Ovary (tissue), 3 donors: ENCODE measurements at regions not wholly inside any gene's neighbourhood (a gene's known extent, or its start where the extent isn't known, plus 50 kb on each side); places are given as distances from the start of the nearest gene placed in this dataset.

ENCODE experiments used
- EP300 ChIP-seq: sonication (generic); formaldehyde crosslinking; IDR thresholded peaks from one replicate; pipeline ENCODE4 v1.6.1; 2017; ENCODE audit warnings: antibody characterized with exemption
- TF ChIP-seq, protein P1 (sequence below), 3 donors: fragments of 450-650 bp in 2 of 3; fragments of 200-600 bp in 1 of 3; IDR thresholded peaks; one replicate each; pipeline versions ENCODE4 v1.5.1 to v1.8.0; 2016 to 2022; ENCODE audit warnings: antibody characterized with exemption in 3 of 3, mild to moderate bottlenecking in 1 of 3
- donor health status: DM: no; HTN: no; CAD: no.

DNA sequence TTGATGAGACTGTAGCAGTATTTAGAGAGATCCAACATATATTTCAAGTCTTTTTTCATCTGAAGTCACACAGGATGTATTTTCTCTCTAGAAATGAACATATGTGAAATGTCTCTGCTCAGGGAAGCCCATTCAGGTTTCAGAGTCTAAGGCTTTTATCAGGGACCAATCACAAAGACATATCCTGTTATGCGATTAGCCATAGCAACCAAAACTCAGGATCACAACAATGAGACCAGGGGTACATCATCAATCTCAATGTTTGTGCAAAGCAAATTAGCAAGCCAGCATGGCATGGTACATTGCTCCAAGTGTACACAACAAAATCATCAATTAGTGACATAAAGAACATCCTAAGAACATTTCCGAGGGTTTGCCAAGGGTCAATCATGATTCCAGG is 99.2 kb upstream of the AMN1 start:
- TF ChIP-seq, protein P1, sequence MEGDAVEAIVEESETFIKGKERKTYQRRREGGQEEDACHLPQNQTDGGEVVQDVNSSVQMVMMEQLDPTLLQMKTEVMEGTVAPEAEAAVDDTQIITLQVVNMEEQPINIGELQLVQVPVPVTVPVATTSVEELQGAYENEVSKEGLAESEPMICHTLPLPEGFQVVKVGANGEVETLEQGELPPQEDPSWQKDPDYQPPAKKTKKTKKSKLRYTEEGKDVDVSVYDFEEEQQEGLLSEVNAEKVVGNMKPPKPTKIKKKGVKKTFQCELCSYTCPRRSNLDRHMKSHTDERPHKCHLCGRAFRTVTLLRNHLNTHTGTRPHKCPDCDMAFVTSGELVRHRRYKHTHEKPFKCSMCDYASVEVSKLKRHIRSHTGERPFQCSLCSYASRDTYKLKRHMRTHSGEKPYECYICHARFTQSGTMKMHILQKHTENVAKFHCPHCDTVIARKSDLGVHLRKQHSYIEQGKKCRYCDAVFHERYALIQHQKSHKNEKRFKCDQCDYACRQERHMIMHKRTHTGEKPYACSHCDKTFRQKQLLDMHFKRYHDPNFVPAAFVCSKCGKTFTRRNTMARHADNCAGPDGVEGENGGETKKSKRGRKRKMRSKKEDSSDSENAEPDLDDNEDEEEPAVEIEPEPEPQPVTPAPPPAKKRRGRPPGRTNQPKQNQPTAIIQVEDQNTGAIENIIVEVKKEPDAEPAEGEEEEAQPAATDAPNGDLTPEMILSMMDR (IDR thresholded peaks at IDR 0.05): no peak
- no peak for TF ChIP-seq EP300
